ENCODE measurements at regions not wholly inside any gene's neighbourhood (a gene's known extent, or its start where the extent isn't known, plus 50 kb on each side); places are given as distances from the start of the nearest gene placed in this dataset.

DNA sequence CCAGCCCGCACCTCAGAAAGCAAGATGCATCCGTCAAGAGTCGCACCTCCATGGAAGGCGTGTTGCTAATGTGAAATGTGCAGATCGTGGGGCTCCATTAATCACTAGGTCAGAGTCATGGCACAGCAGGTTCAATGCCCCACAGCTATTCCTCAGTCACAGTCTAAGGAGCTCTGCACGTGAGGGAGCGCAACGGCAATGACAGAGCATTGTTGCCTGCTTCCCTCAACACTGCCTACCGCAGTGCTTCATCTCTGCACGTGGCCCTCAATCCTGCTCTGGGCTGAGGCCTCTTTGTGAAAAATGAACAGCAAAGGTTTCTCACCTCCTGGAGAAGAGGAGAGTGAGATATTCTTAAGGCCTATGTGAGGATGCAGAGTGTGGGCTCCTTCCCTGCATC, 995.2 kb upstream of the TMEM132C start:
- no peaks in the 10 kb centered on the region for H3K27me3 ChIP-seq (ENCODE audit: control insufficient read depth, insufficient read depth, low read length)
- no peak overlapping the region for H3K4me3 ChIP-seq (ENCODE audit: low read depth, low read length)
- ChIA-PET CTCF (no interaction called here), POLR2A (no interaction called here)
- no peak overlapping the region for H3K27ac ChIP-seq (ENCODE audit: low read depth, low read length)
- TF ChIP-seq, protein P1, sequence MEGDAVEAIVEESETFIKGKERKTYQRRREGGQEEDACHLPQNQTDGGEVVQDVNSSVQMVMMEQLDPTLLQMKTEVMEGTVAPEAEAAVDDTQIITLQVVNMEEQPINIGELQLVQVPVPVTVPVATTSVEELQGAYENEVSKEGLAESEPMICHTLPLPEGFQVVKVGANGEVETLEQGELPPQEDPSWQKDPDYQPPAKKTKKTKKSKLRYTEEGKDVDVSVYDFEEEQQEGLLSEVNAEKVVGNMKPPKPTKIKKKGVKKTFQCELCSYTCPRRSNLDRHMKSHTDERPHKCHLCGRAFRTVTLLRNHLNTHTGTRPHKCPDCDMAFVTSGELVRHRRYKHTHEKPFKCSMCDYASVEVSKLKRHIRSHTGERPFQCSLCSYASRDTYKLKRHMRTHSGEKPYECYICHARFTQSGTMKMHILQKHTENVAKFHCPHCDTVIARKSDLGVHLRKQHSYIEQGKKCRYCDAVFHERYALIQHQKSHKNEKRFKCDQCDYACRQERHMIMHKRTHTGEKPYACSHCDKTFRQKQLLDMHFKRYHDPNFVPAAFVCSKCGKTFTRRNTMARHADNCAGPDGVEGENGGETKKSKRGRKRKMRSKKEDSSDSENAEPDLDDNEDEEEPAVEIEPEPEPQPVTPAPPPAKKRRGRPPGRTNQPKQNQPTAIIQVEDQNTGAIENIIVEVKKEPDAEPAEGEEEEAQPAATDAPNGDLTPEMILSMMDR (IDR thresholded peaks at IDR 0.05; ENCODE audit: low read depth, low read length) = no peak
- DNase-seq (ENCODE audit: low read depth, low spot score) = no peak
- H3K9me3 ChIP-seq (ENCODE audit: control insufficient read depth, insufficient read depth, low read length) = peaks cover 12% of the 10 kb centered on the region

DNA sequence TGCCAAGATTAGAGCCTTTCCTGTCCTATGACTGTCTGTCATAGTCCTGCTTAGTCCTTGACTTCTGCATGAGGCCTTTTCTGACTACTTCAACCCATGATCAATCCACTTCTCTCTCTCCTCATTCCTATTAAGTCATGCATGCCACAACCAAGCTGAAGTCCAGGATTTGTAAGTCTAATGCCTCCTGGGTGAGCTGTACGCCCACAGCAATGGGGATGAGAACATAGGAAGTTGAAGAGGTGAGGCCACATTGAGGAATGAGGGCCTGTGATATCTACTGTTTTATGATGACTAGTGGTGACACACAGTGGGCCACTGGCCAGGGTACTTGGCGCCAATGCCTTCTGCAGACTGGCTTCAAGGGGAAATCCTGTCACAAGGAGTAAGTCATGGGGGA, 994.1 kb upstream of the TMEM132C start:
- H3K9me3 ChIP-seq (ENCODE audit: control insufficient read depth, insufficient read depth, low read length) = peaks cover 10% of the 10 kb centered on the region
- TF ChIP-seq, protein P1 (IDR thresholded peaks at IDR 0.05; ENCODE audit: low read depth, low read length) = no peak
- H3K4me3 ChIP-seq (ENCODE audit: low read depth, low read length) = no peak overlapping the region
- no peaks in the 10 kb centered on the region for H3K27me3 ChIP-seq (ENCODE audit: control insufficient read depth, insufficient read depth, low read length)
- H3K27ac ChIP-seq (ENCODE audit: low read depth, low read length) = peak overlapping the region; percentile 61
- ChIA-PET CTCF (no interaction called here), POLR2A (no interaction called here)
- DNase-seq (ENCODE audit: low read depth, low spot score) = peak; percentile 56

DNA sequence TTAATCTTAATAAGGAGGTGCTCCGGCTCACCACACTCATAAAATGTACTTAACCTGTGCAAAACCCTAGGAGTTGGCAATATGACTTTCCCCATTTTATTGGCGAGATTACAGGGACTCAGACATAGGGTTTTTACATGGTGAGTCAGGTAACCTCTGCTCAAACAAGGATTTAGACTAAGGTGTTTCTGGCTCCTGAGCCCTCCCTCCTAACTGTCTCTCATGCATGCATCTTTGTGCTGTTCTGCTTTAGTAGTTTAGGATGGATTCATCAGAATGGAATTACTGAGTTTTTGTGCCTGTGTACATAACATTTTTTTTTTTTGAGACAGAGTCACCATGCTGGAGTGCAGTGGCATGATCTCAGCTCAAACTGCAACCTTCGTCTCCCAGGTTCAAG, 993.3 kb upstream of the TMEM132C start:
- Histone ChIP-seq H3K27ac (ENCODE audit: low read depth, low read length) (no peak overlapping the region), H3K9me3 (ENCODE audit: control insufficient read depth, insufficient read depth, low read length) (peaks cover 15% of the 10 kb centered on the region), H3K4me3 (ENCODE audit: low read depth, low read length) (no peak overlapping the region), H3K27me3 (ENCODE audit: control insufficient read depth, insufficient read depth, low read length) (no peaks in the 10 kb centered on the region)
- POLR2A ChIA-PET = no interaction called here
- DNase-seq (ENCODE audit: low read depth, low spot score) = no peak
- CTCF ChIA-PET = no interaction called here
- TF ChIP-seq, protein P1 (IDR thresholded peaks at IDR 0.05; ENCODE audit: low read depth, low read length) = no peak

DNA sequence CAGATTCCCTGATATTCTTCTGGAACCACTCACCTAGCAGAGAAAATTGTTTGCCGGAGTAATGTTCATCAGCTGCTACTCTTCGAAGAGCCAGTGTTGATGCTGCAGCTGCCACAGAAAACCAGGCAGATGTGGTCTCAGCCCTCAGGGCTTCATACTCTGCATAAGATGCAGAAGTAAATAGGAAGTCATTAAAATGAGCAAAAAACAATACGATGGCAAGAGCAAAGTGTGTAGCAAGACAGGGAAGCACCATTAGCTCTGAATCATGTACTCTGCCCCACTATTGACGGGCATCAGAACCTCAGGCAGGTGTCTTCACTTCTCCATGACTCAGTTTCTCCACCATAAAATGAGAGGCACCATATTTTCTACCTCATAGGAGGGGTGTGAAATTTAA, 991.6 kb upstream of the TMEM132C start:
- Histone ChIP-seq H3K27ac (ENCODE audit: low read depth, low read length) (no peak overlapping the region), H3K27me3 (ENCODE audit: control insufficient read depth, insufficient read depth, low read length) (no peaks in the 10 kb centered on the region), H3K4me3 (ENCODE audit: low read depth, low read length) (no peak overlapping the region), H3K9me3 (ENCODE audit: control insufficient read depth, insufficient read depth, low read length) (peaks cover 13% of the 10 kb centered on the region)
- ChIA-PET POLR2A (no interaction called here), CTCF (no interaction called here)
- TF ChIP-seq, protein P1 (IDR thresholded peaks at IDR 0.05; ENCODE audit: low read depth, low read length) = no peak
- no peak for DNase-seq (ENCODE audit: low read depth, low spot score)

DNA sequence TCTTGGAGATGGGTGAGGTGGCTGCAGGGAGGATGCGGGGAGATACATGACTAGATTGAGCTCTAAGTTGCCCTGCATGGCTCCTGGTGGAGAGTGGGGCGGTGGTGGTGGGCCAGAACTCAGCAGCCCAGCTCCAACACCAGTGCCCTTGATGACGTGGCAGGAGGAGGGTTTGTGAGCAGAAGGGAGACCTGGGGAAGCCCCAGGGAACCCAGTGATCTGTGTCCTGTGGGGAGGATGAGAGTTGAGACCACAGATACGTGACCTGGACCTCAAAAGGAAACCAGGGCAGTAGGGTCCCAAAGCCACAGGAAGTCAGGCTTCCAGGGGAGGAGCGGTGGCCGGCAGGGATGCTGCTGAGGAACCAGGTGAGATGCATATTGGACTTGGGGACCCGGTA, 989.1 kb upstream of the TMEM132C start:
- peaks cover 13% of the 10 kb centered on the region for H3K9me3 ChIP-seq (ENCODE audit: control insufficient read depth, insufficient read depth, low read length)
- no peaks in the 10 kb centered on the region for H3K27me3 ChIP-seq (ENCODE audit: control insufficient read depth, insufficient read depth, low read length)
- H3K4me3 ChIP-seq (ENCODE audit: low read depth, low read length) = no peak overlapping the region
- DNase-seq (ENCODE audit: low read depth, low spot score) = no peak
- ChIA-PET POLR2A (no interaction called here), CTCF (no interaction called here)
- no peak overlapping the region for H3K27ac ChIP-seq (ENCODE audit: low read depth, low read length)
- TF ChIP-seq, protein P1 (IDR thresholded peaks at IDR 0.05; ENCODE audit: low read depth, low read length) = no peak
